Astrocyte (in vitro differentiated cells and primary cell): ENCODE measurements at regions not wholly inside any gene's neighbourhood (a gene's known extent, or its start where the extent isn't known, plus 50 kb on each side); places are given as distances from the start of the nearest gene placed in this dataset.

Experiments
- DNase-seq: peaks from one replicate; pipeline ENCODE4 v3.0.0-alpha.2; 2010; ENCODE audit warnings: low read depth
- FAIRE-seq: peaks from 2 replicates; lab custom pipeline; 2011; peaks lifted over from hg19 to GRCh38; lab: Jason Lieb, UNC
- H2AFZ ChIP-seq: 2 replicates; pipeline ENCODE4 v1.6.0; 2012; ENCODE audit warnings: low read depth, low read length, inconsistent platforms
- H3K27ac ChIP-seq: 2 replicates; pipeline ENCODE4 v1.5.1; 2011; ENCODE audit warnings: low read depth, low read length, inconsistent platforms
- H3K27me3 ChIP-seq: 2 replicates; pipeline ENCODE4 v1.6.0; 2011; ENCODE audit warnings: low read length, inconsistent platforms; ENCODE audit not compliant: insufficient read depth
- H3K36me3 ChIP-seq: 2 replicates; pipeline ENCODE4 v1.5.1; 2011; ENCODE audit warnings: low read length, inconsistent platforms; ENCODE audit not compliant: insufficient read depth
- H3K4me1 ChIP-seq: 2 replicates; pipeline ENCODE4 v1.5.1; 2011; ENCODE audit warnings: low read length, inconsistent platforms; ENCODE audit not compliant: insufficient read depth
- H3K4me2 ChIP-seq: 2 replicates; pipeline ENCODE4 v1.6.0; 2012; ENCODE audit warnings: low read length, inconsistent platforms
- H3K4me3 ChIP-seq: 2 replicates; pipeline ENCODE4 v1.5.1; 2011; ENCODE audit warnings: low read depth, mild to moderate bottlenecking, low read length, inconsistent platforms; ENCODE audit not compliant: insufficient read depth
- H3K79me2 ChIP-seq: 2 replicates; pipeline ENCODE4 v1.6.0; 2012; ENCODE audit warnings: mild to moderate bottlenecking, low read length, inconsistent platforms; ENCODE audit not compliant: insufficient read depth
- H3K9ac ChIP-seq: 2 replicates; pipeline ENCODE4 v1.6.0; 2012; ENCODE audit warnings: mild to moderate bottlenecking, low read length, inconsistent platforms
- H3K9me3 ChIP-seq: 2 replicates; pipeline ENCODE4 v1.5.1; 2012; ENCODE audit warnings: low read depth, mild to moderate bottlenecking, low read length, inconsistent platforms; ENCODE audit not compliant: insufficient read depth
- H4K20me1 ChIP-seq: 2 replicates; pipeline ENCODE4 v1.6.0; 2012; ENCODE audit warnings: low read length, inconsistent platforms; ENCODE audit not compliant: insufficient read depth
- H3K27ac Mint-ChIP-seq: one replicate; pipeline ENCODE4 v1.8.0; 2021; ENCODE audit warnings: mild to moderate bottlenecking, mixed read lengths; ENCODE audit not compliant: unreplicated experiment
- H3K27me3 Mint-ChIP-seq: one replicate; pipeline ENCODE4 v1.8.0; 2021; ENCODE audit warnings: low read depth, mixed read lengths; ENCODE audit not compliant: unreplicated experiment
- H3K36me3 Mint-ChIP-seq: one replicate; pipeline ENCODE4 v1.8.0; 2021; ENCODE audit warnings: low read depth, mixed read lengths; ENCODE audit not compliant: unreplicated experiment
- H3K4me1 Mint-ChIP-seq: one replicate; pipeline ENCODE4 v1.8.0; 2021; ENCODE audit warnings: low read depth, mixed read lengths; ENCODE audit not compliant: unreplicated experiment
- H3K4me3 Mint-ChIP-seq: one replicate; pipeline ENCODE4 v1.8.0; 2021; ENCODE audit warnings: mild to moderate bottlenecking, moderate library complexity, mixed read lengths; ENCODE audit not compliant: unreplicated experiment
- H3K9me3 Mint-ChIP-seq: one replicate; pipeline ENCODE4 v1.8.0; 2021; ENCODE audit warnings: mild to moderate bottlenecking, mixed read lengths; ENCODE audit not compliant: unreplicated experiment
- EZH2 ChIP-seq: IDR thresholded peaks from 2 replicates; pipeline ENCODE4 v1.6.1; 2012; ENCODE audit warnings: mild to moderate bottlenecking, low read length, inconsistent platforms; ENCODE audit not compliant: insufficient read depth
- TF ChIP-seq, protein P1 (sequence below): IDR thresholded peaks from 2 replicates; pipeline ENCODE4 v1.5.1; 2011; ENCODE audit warnings: low read depth, mild to moderate bottlenecking, inconsistent platforms, low read length, moderate library complexity; ENCODE audit not compliant: insufficient read depth

DNA sequence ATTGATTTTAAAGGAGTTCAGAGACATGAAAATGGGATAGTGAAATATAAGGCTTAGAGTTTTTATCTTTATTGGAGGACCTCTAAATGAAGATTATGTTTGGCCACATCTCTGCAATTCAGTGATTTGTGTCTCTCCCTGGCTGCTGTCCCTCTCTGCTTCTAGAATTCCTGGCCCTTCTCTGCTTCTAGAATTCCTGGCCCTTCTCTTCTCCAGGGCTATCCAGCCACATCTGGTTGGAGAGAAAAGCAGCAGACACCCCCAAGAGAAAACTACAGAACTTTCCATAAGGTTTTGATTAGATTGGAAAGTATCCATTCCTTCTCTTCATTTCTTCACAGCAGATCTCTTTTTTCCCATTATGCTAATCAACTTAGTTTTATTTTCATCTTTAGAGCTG, 135.5 kb downstream of the NPY start:
- Histone ChIP-seq H3K4me3 (no peak overlapping the region), H3K27me3 (no peaks in the 10 kb centered on the region), H2AFZ (no peak overlapping the region), H3K9me3 (no peaks in the 10 kb centered on the region), H3K36me3 (no peaks in the 10 kb centered on the region), H4K20me1 (no peaks in the 10 kb centered on the region), H3K27ac (no peak overlapping the region), H3K79me2 (no peaks in the 10 kb centered on the region), H3K4me1 (no peaks in the 10 kb centered on the region), H3K9ac (no peak overlapping the region), H3K4me2 (no peak overlapping the region)
- H3K27ac Mint-ChIP-seq: no peak overlapping the region
- H3K36me3 Mint-ChIP-seq: no peaks in the 10 kb centered on the region
- no peaks in the 10 kb centered on the region for H3K4me1 Mint-ChIP-seq
- H3K27me3 Mint-ChIP-seq: no peaks in the 10 kb centered on the region
- no peak overlapping the region for H3K4me3 Mint-ChIP-seq
- no peak for FAIRE-seq
- H3K9me3 Mint-ChIP-seq: no peaks in the 10 kb centered on the region
- no peak for DNase-seq
- TF ChIP-seq EZH2: no peak
- TF ChIP-seq, protein P1, sequence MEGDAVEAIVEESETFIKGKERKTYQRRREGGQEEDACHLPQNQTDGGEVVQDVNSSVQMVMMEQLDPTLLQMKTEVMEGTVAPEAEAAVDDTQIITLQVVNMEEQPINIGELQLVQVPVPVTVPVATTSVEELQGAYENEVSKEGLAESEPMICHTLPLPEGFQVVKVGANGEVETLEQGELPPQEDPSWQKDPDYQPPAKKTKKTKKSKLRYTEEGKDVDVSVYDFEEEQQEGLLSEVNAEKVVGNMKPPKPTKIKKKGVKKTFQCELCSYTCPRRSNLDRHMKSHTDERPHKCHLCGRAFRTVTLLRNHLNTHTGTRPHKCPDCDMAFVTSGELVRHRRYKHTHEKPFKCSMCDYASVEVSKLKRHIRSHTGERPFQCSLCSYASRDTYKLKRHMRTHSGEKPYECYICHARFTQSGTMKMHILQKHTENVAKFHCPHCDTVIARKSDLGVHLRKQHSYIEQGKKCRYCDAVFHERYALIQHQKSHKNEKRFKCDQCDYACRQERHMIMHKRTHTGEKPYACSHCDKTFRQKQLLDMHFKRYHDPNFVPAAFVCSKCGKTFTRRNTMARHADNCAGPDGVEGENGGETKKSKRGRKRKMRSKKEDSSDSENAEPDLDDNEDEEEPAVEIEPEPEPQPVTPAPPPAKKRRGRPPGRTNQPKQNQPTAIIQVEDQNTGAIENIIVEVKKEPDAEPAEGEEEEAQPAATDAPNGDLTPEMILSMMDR: no peak

DNA sequence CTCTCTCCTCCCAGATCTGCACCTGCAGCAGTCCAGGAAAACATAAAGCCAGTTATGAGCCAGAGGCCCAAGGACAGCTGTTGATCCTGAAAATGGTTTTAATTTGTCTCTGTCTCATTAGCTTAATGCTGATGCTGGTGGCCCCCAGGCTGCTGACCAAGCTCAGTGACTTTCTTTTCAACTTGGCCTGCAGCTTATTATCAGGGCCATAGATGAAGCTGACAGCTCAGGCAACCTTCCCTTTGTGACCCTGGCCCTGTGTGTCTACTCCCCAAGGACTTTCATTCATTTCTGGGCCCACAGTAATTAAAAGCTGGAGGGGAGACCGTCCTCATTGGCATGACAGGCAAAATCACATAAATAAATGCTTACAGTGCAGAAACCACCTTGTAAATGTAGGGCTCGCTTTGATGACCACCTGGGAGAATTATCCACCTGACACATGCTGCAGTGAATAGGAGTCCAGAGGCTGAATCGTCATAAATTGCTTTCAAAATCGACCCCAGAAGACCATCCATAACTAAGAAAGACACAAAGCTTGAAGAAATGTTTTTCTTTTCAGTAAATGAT, 138.5 kb downstream of the NPY start:
- FAIRE-seq (no peak), DNase-seq (no peak)
- H3K4me3 Mint-ChIP-seq: no peak overlapping the region
- no peak overlapping the region for H2AFZ ChIP-seq
- no peak overlapping the region for H3K9ac ChIP-seq
- no peak overlapping the region for H3K4me3 ChIP-seq
- H3K79me2 ChIP-seq: no peaks in the 10 kb centered on the region
- no peaks in the 10 kb centered on the region for H3K36me3 ChIP-seq
- TF ChIP-seq, protein P1: no peak
- no peak for TF ChIP-seq EZH2
- peaks cover 9% of the 10 kb centered on the region for H3K9me3 ChIP-seq
- H3K9me3 Mint-ChIP-seq: no peaks in the 10 kb centered on the region
- H3K27ac ChIP-seq: no peak overlapping the region
- H3K27ac Mint-ChIP-seq: no peak overlapping the region
- H4K20me1 ChIP-seq: no peaks in the 10 kb centered on the region
- no peaks in the 10 kb centered on the region for H3K4me1 Mint-ChIP-seq
- no peak overlapping the region for H3K4me2 ChIP-seq
- no peaks in the 10 kb centered on the region for H3K4me1 ChIP-seq
- no peaks in the 10 kb centered on the region for H3K36me3 Mint-ChIP-seq
- H3K27me3 ChIP-seq: no peaks in the 10 kb centered on the region
- H3K27me3 Mint-ChIP-seq: peaks cover 4% of the 10 kb centered on the region

DNA sequence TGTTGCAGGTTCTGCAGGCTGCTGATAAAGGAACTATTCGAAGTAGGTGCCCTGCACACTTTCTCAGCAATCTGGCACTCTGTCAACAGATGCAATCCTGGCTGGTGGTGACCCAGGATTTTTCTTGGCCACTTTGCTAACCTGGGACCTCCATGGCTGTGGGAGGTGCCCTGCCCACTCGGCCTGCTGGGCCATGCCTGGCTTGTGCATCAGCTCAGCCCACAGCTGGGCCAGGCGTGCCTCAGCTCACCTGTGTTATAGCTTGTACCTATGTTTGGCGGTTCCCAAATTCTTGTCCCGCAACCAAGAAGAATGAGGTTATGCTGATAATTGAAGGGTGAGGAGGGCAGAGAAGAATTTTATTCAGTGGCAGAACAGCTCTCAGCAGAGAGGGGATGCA, 141.7 kb downstream of the NPY start:
- Mint-ChIP-seq H3K9me3 (no peaks in the 10 kb centered on the region), H3K36me3 (no peaks in the 10 kb centered on the region), H3K4me1 (no peaks in the 10 kb centered on the region), H3K4me3 (no peak overlapping the region), H3K27me3 (peaks cover 4% of the 10 kb centered on the region), H3K27ac (no peak overlapping the region)
- TF ChIP-seq EZH2: no peak
- TF ChIP-seq, protein P1: no peak
- no peak overlapping the region for H3K4me2 ChIP-seq
- DNase-seq: no peak
- no peak overlapping the region for H2AFZ ChIP-seq
- H3K27ac ChIP-seq: no peak overlapping the region
- H3K4me3 ChIP-seq: no peak overlapping the region
- H3K36me3 ChIP-seq: no peaks in the 10 kb centered on the region
- H3K9ac ChIP-seq: no peak overlapping the region
- no peak for FAIRE-seq
- H3K9me3 ChIP-seq: peaks cover 9% of the 10 kb centered on the region
- H4K20me1 ChIP-seq: no peaks in the 10 kb centered on the region
- no peaks in the 10 kb centered on the region for H3K4me1 ChIP-seq
- no peaks in the 10 kb centered on the region for H3K79me2 ChIP-seq
- no peaks in the 10 kb centered on the region for H3K27me3 ChIP-seq
